ENCODE measurements at regions not wholly inside any gene's neighbourhood (a gene's known extent, or its start where the extent isn't known, plus 50 kb on each side); places are given as distances from the start of the nearest gene placed in this dataset.

GRCh38 chr19:56973713-56974555 lies 133.4 kb upstream of the PEG3 start (continued):
- TF ChIP-seq SP4 (IDR thresholded peaks at IDR 0.05; ENCODE audit: low read length) (no peak), FOSL1 (IDR thresholded peaks at IDR 0.05; ENCODE audit: insufficient read depth, low read depth, low read length) (no peak), RXRA (IDR thresholded peaks at IDR 0.05; ENCODE audit: insufficient read depth, low read depth, low read length) (no peak), BRCA1 (IDR thresholded peaks at IDR 0.05; ENCODE audit: low read depth, low read length) (no peak), POU5F1 (IDR thresholded peaks at IDR 0.05; ENCODE audit: low read depth, low read length) (no peak), EP300 (IDR thresholded peaks at IDR 0.05; ENCODE audit: borderline replicate concordance in 1 of 2, low read depth in 2 of 2, low read length in 2 of 2) (no peak)
- TF ChIP-seq, protein P1, sequence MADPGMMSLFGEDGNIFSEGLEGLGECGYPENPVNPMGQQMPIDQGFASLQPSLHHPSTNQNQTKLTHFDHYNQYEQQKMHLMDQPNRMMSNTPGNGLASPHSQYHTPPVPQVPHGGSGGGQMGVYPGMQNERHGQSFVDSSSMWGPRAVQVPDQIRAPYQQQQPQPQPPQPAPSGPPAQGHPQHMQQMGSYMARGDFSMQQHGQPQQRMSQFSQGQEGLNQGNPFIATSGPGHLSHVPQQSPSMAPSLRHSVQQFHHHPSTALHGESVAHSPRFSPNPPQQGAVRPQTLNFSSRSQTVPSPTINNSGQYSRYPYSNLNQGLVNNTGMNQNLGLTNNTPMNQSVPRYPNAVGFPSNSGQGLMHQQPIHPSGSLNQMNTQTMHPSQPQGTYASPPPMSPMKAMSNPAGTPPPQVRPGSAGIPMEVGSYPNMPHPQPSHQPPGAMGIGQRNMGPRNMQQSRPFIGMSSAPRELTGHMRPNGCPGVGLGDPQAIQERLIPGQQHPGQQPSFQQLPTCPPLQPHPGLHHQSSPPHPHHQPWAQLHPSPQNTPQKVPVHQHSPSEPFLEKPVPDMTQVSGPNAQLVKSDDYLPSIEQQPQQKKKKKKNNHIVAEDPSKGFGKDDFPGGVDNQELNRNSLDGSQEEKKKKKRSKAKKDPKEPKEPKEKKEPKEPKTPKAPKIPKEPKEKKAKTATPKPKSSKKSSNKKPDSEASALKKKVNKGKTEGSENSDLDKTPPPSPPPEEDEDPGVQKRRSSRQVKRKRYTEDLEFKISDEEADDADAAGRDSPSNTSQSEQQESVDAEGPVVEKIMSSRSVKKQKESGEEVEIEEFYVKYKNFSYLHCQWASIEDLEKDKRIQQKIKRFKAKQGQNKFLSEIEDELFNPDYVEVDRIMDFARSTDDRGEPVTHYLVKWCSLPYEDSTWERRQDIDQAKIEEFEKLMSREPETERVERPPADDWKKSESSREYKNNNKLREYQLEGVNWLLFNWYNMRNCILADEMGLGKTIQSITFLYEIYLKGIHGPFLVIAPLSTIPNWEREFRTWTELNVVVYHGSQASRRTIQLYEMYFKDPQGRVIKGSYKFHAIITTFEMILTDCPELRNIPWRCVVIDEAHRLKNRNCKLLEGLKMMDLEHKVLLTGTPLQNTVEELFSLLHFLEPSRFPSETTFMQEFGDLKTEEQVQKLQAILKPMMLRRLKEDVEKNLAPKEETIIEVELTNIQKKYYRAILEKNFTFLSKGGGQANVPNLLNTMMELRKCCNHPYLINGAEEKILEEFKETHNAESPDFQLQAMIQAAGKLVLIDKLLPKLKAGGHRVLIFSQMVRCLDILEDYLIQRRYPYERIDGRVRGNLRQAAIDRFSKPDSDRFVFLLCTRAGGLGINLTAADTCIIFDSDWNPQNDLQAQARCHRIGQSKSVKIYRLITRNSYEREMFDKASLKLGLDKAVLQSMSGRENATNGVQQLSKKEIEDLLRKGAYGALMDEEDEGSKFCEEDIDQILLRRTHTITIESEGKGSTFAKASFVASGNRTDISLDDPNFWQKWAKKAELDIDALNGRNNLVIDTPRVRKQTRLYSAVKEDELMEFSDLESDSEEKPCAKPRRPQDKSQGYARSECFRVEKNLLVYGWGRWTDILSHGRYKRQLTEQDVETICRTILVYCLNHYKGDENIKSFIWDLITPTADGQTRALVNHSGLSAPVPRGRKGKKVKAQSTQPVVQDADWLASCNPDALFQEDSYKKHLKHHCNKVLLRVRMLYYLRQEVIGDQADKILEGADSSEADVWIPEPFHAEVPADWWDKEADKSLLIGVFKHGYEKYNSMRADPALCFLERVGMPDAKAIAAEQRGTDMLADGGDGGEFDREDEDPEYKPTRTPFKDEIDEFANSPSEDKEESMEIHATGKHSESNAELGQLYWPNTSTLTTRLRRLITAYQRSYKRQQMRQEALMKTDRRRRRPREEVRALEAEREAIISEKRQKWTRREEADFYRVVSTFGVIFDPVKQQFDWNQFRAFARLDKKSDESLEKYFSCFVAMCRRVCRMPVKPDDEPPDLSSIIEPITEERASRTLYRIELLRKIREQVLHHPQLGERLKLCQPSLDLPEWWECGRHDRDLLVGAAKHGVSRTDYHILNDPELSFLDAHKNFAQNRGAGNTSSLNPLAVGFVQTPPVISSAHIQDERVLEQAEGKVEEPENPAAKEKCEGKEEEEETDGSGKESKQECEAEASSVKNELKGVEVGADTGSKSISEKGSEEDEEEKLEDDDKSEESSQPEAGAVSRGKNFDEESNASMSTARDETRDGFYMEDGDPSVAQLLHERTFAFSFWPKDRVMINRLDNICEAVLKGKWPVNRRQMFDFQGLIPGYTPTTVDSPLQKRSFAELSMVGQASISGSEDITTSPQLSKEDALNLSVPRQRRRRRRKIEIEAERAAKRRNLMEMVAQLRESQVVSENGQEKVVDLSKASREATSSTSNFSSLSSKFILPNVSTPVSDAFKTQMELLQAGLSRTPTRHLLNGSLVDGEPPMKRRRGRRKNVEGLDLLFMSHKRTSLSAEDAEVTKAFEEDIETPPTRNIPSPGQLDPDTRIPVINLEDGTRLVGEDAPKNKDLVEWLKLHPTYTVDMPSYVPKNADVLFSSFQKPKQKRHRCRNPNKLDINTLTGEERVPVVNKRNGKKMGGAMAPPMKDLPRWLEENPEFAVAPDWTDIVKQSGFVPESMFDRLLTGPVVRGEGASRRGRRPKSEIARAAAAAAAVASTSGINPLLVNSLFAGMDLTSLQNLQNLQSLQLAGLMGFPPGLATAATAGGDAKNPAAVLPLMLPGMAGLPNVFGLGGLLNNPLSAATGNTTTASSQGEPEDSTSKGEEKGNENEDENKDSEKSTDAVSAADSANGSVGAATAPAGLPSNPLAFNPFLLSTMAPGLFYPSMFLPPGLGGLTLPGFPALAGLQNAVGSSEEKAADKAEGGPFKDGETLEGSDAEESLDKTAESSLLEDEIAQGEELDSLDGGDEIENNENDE (IDR thresholded peaks at IDR 0.05; ENCODE audit: insufficient replicate concordance, low read length), result no peak
